ENCODE measurements at regions not wholly inside any gene's neighbourhood (a gene's known extent, or its start where the extent isn't known, plus 50 kb on each side); places are given as distances from the start of the nearest gene placed in this dataset.

DNA sequence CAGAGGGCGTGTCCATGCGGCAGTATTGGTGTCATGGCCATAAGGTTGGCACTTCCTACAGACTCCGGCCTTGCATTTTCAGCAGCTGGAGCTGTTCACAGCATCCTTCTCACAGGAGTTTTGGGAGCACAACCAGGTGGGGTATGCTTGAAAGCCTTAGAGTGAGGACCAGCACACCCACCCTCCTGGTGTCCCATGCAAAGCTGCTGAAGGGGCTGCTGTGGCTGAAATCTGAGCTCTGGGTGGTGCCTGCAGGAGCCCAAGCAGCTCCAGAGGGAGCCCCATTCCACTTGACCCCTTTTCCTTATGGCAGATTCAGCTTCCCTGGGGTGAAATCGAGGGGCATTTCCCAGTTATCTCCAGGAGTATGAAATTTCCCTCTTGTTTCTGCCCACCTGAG is 74.0 kb upstream of the BHLHE23 start:
- no peak overlapping the region for H3K4me3 Mint-ChIP-seq (ENCODE audit: low read depth, unreplicated experiment)
- TF ChIP-seq, protein P1, sequence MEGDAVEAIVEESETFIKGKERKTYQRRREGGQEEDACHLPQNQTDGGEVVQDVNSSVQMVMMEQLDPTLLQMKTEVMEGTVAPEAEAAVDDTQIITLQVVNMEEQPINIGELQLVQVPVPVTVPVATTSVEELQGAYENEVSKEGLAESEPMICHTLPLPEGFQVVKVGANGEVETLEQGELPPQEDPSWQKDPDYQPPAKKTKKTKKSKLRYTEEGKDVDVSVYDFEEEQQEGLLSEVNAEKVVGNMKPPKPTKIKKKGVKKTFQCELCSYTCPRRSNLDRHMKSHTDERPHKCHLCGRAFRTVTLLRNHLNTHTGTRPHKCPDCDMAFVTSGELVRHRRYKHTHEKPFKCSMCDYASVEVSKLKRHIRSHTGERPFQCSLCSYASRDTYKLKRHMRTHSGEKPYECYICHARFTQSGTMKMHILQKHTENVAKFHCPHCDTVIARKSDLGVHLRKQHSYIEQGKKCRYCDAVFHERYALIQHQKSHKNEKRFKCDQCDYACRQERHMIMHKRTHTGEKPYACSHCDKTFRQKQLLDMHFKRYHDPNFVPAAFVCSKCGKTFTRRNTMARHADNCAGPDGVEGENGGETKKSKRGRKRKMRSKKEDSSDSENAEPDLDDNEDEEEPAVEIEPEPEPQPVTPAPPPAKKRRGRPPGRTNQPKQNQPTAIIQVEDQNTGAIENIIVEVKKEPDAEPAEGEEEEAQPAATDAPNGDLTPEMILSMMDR (IDR thresholded peaks at IDR 0.05; ENCODE audit: unreplicated experiment) = no peak
- BruUV-seq (replicated peaks) = no TSS peak
- CTCF ChIA-PET = no interaction called here
- DNase-seq = no peak
- intact Hi-C loops (cut with micrococcal nuclease; ENCODE audit: unreplicated experiment) = no loop called here
- H3K9me3 Mint-ChIP-seq (ENCODE audit: low read depth, unreplicated experiment) = peaks cover 12% of the 10 kb centered on the region
- H3K36me3 Mint-ChIP-seq (ENCODE audit: insufficient read depth, unreplicated experiment) = peaks cover 12% of the 10 kb centered on the region
- peaks cover 98% of the 10 kb centered on the region for H3K27me3 Mint-ChIP-seq (ENCODE audit: unreplicated experiment)
- no peak overlapping the region for H3K27ac Mint-ChIP-seq (ENCODE audit: unreplicated experiment)
- peaks cover 9% of the 10 kb centered on the region for H3K4me1 Mint-ChIP-seq (ENCODE audit: low read depth, unreplicated experiment)

DNA sequence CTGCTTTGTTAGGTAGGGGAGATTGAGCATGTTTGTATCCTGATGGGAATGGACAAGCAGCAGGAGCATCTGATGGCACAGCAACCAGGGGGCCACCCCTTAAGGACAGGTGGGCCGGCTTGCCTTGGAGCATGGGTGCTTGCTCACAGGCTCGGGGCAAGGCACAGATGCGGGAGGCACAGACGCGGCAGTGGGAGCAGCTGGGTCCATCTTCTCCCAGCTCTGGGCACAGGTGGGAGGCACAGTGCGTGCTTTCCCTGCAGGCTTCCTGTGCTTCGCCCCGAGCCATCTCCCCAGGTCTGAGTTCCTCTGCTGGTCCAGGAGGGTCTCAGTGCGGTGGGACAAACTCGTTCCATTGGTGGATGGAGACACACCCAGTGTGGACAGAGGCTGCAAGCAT is 73.6 kb upstream of the BHLHE23 start:
- no TSS peak for BruUV-seq (replicated peaks)
- H3K27ac Mint-ChIP-seq (ENCODE audit: unreplicated experiment) = no peak overlapping the region

DNA sequence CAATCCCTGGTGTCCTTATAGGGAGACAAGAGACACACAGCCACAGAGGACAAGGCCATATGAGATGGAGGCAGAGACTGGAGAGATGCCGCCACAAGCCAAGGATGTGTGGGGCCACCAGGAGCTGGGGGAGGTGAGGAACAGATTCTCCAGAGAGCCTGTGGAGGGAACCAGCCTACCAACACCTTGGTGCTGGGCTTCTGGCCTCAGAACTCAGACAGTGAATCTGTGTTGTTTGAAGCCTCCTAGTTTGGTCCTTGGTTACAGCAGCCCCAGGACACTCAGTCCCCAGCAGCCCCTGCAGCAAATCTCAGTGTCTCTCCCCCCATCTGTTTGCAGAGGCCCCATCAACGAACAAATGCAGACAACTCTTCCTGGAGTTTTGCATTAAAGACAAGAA is 73.2 kb upstream of the BHLHE23 start:
- Mint-ChIP-seq H3K27ac (ENCODE audit: unreplicated experiment) (no peak overlapping the region), H3K27me3 (ENCODE audit: unreplicated experiment) (peaks cover 98% of the 10 kb centered on the region), H3K36me3 (ENCODE audit: insufficient read depth, unreplicated experiment) (peaks cover 5% of the 10 kb centered on the region), H3K4me1 (ENCODE audit: low read depth, unreplicated experiment) (peaks cover 1% of the 10 kb centered on the region), H3K4me3 (ENCODE audit: low read depth, unreplicated experiment) (no peak overlapping the region), H3K9me3 (ENCODE audit: low read depth, unreplicated experiment) (peaks cover 12% of the 10 kb centered on the region)
- intact Hi-C loops (cut with micrococcal nuclease; ENCODE audit: unreplicated experiment) = no loop called here
- no peak for DNase-seq
- CTCF ChIA-PET = no interaction called here
- TF ChIP-seq, protein P1 (IDR thresholded peaks at IDR 0.05; ENCODE audit: unreplicated experiment) = no peak
- BruUV-seq (replicated peaks) = no TSS peak

More for the DNA sequence above, 73.6 kb upstream of the BHLHE23 start:
- no peak overlapping the region for H3K4me3 Mint-ChIP-seq (ENCODE audit: low read depth, unreplicated experiment)
- peaks cover 5% of the 10 kb centered on the region for H3K4me1 Mint-ChIP-seq (ENCODE audit: low read depth, unreplicated experiment)
- peaks cover 98% of the 10 kb centered on the region for H3K27me3 Mint-ChIP-seq (ENCODE audit: unreplicated experiment)
- DNase-seq = no peak
- peaks cover 8% of the 10 kb centered on the region for H3K36me3 Mint-ChIP-seq (ENCODE audit: insufficient read depth, unreplicated experiment)
- intact Hi-C loops (cut with micrococcal nuclease; ENCODE audit: unreplicated experiment) = no loop called here
- TF ChIP-seq, protein P1 (IDR thresholded peaks at IDR 0.05; ENCODE audit: unreplicated experiment) = no peak
- CTCF ChIA-PET = no interaction called here
- H3K9me3 Mint-ChIP-seq (ENCODE audit: low read depth, unreplicated experiment) = peaks cover 12% of the 10 kb centered on the region

DNA sequence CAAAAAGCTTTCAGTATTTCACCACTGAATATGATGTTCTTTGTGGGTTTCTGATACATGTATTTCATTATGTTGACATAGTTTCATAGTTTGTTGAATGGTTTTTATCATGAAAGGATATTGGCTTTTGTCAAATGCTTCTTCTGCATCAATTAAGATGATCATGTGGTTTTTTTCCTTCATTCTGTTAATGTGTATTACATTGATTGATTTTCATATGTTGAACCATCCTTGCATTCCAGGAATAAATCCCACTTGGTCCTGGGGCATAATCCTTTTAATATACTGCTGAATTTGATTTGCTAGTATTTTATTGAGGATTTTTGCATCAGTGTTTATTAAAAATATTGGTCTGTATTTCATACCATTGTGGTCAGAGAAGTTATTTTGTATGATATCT is 70.9 kb upstream of the BHLHE23 start:
- H3K27ac Mint-ChIP-seq (ENCODE audit: unreplicated experiment) = no peak overlapping the region
- H3K4me3 Mint-ChIP-seq (ENCODE audit: low read depth, unreplicated experiment) = no peak overlapping the region
- intact Hi-C loops (cut with micrococcal nuclease; ENCODE audit: unreplicated experiment) = no loop called here
- no TSS peak for BruUV-seq (replicated peaks)
- CTCF ChIA-PET = no interaction called here
- no peak for DNase-seq
- TF ChIP-seq, protein P1 (IDR thresholded peaks at IDR 0.05; ENCODE audit: unreplicated experiment) = no peak
- no peaks in the 10 kb centered on the region for H3K4me1 Mint-ChIP-seq (ENCODE audit: low read depth, unreplicated experiment)
- H3K9me3 Mint-ChIP-seq (ENCODE audit: low read depth, unreplicated experiment) = peaks cover 12% of the 10 kb centered on the region
- peaks cover 98% of the 10 kb centered on the region for H3K27me3 Mint-ChIP-seq (ENCODE audit: unreplicated experiment)
- H3K36me3 Mint-ChIP-seq (ENCODE audit: insufficient read depth, unreplicated experiment) = peaks cover 5% of the 10 kb centered on the region

All from Calu3 (cell line).